ENCODE measurements at regions not wholly inside any gene's neighbourhood (a gene's known extent, or its start where the extent isn't known, plus 50 kb on each side); places are given as distances from the start of the nearest gene placed in this dataset.

- H3K36me3 Mint-ChIP-seq (ENCODE audit: low read depth): no peaks in the 10 kb centered on the region
- H3K4me1 Mint-ChIP-seq (ENCODE audit: low read depth): no peaks in the 10 kb centered on the region
- H3K27ac Mint-ChIP-seq: no peak overlapping the region
- no peak overlapping the region for H3K4me3 Mint-ChIP-seq
- H3K27me3 Mint-ChIP-seq (ENCODE audit: insufficient read depth): no peaks in the 10 kb centered on the region
- intact Hi-C loops (cut with micrococcal nuclease): no loop called here
- H3K9me3 Mint-ChIP-seq: peaks cover 4% of the 10 kb centered on the region
- DNase-seq (ENCODE audit: low spot score): no peak
Measured at GRCh38 chr4:60934566-60935295, 265.4 kb upstream of the ADGRL3 start.

GRCh38 chr4:60938181-60938580, 261.9 kb upstream of the ADGRL3 start:
- no peak overlapping the region for H3K4me3 Mint-ChIP-seq
- no peaks in the 10 kb centered on the region for H3K36me3 Mint-ChIP-seq (ENCODE audit: low read depth)
- H3K27me3 Mint-ChIP-seq (ENCODE audit: insufficient read depth): no peaks in the 10 kb centered on the region
- H3K9me3 Mint-ChIP-seq: no peaks in the 10 kb centered on the region
- no peak for DNase-seq (ENCODE audit: low spot score)
- intact Hi-C loops (cut with micrococcal nuclease): no loop called here
- no peak overlapping the region for H3K27ac Mint-ChIP-seq
- H3K4me1 Mint-ChIP-seq (ENCODE audit: low read depth): no peaks in the 10 kb centered on the region

GRCh38 chr4:60938621-60939020, 261.5 kb upstream of the ADGRL3 start:
- Mint-ChIP-seq H3K27me3 (ENCODE audit: insufficient read depth) (no peaks in the 10 kb centered on the region), H3K9me3 (no peaks in the 10 kb centered on the region), H3K4me3 (no peak overlapping the region), H3K4me1 (ENCODE audit: low read depth) (no peaks in the 10 kb centered on the region), H3K36me3 (ENCODE audit: low read depth) (no peaks in the 10 kb centered on the region), H3K27ac (no peak overlapping the region)
- intact Hi-C loops (cut with micrococcal nuclease): no loop called here
- DNase-seq (ENCODE audit: low spot score): no peak

- no peak overlapping the region for H3K27ac Mint-ChIP-seq
- H3K4me1 Mint-ChIP-seq (ENCODE audit: low read depth): no peaks in the 10 kb centered on the region
- peaks cover 13% of the 10 kb centered on the region for H3K9me3 Mint-ChIP-seq
- no peak overlapping the region for H3K4me3 Mint-ChIP-seq
- intact Hi-C loops (cut with micrococcal nuclease): no loop called here
- no peak for DNase-seq (ENCODE audit: low spot score)
- no peaks in the 10 kb centered on the region for H3K27me3 Mint-ChIP-seq (ENCODE audit: insufficient read depth)
- no peaks in the 10 kb centered on the region for H3K36me3 Mint-ChIP-seq (ENCODE audit: low read depth)
Measured at GRCh38 chr4:60944060-60944459, 256.1 kb upstream of the ADGRL3 start.

DNA sequence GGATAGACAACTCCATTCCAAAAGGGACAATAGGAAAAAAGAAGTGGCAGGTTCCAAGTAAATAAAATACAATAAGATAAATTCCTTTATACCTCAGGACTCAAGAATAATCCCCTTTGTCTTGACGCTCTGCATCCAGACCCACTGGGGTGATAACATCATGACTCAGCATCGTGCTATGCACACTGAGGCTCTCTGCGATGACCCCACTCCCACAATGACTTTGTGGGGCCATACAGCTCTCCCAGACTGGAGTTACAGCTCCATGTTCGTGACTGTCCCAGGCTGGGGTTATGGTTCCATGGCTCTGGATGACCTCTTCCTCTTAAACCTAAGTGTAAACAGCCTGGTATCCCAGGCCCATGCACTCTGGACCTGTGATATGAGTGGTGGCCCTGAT, 254.5 kb upstream of the ADGRL3 start:
- no peaks in the 10 kb centered on the region for H3K27me3 Mint-ChIP-seq (ENCODE audit: insufficient read depth)
- H3K4me3 Mint-ChIP-seq: no peak overlapping the region
- intact Hi-C loops (cut with micrococcal nuclease): no loop called here
- H3K27ac Mint-ChIP-seq: no peak overlapping the region
- DNase-seq (ENCODE audit: low spot score): no peak
- no peaks in the 10 kb centered on the region for H3K36me3 Mint-ChIP-seq (ENCODE audit: low read depth)
- no peaks in the 10 kb centered on the region for H3K4me1 Mint-ChIP-seq (ENCODE audit: low read depth)
- H3K9me3 Mint-ChIP-seq: peaks cover 17% of the 10 kb centered on the region

- DNase-seq (ENCODE audit: low spot score): no peak
- no peak overlapping the region for H3K27ac Mint-ChIP-seq
- H3K9me3 Mint-ChIP-seq: peaks cover 17% of the 10 kb centered on the region
- no peaks in the 10 kb centered on the region for H3K36me3 Mint-ChIP-seq (ENCODE audit: low read depth)
- intact Hi-C loops (cut with micrococcal nuclease): no loop called here
- H3K4me3 Mint-ChIP-seq: no peak overlapping the region
- no peaks in the 10 kb centered on the region for H3K27me3 Mint-ChIP-seq (ENCODE audit: insufficient read depth)
- no peaks in the 10 kb centered on the region for H3K4me1 Mint-ChIP-seq (ENCODE audit: low read depth)
Measured at GRCh38 chr4:60948008-60948407, 252.1 kb upstream of the ADGRL3 start.

DNA sequence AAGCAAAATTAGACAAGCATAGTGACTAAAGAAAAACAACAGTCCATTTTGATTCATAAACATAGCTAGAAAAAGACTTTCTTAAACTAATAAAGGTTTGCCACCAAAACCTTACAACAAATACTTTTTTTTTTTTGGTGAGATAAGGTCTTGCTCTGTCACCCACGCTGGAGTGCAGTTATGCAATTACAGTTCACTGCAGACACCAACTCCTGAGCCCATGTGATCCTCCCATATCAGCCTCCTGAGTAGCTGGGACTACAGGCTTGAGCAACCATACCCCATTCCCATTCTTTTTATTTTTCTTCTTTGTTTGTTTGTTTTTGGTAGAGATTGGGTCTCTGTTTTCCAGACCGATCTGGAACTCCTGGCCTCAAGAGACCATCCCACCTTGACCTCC, 247.2 kb upstream of the ADGRL3 start:
- Mint-ChIP-seq H3K36me3 (ENCODE audit: low read depth) (no peaks in the 10 kb centered on the region), H3K27ac (no peak overlapping the region), H3K27me3 (ENCODE audit: insufficient read depth) (no peaks in the 10 kb centered on the region), H3K4me1 (ENCODE audit: low read depth) (no peaks in the 10 kb centered on the region), H3K9me3 (peaks cover 11% of the 10 kb centered on the region), H3K4me3 (no peak overlapping the region)
- DNase-seq (ENCODE audit: low spot score): no peak
- intact Hi-C loops (cut with micrococcal nuclease): no loop called here

DNA sequence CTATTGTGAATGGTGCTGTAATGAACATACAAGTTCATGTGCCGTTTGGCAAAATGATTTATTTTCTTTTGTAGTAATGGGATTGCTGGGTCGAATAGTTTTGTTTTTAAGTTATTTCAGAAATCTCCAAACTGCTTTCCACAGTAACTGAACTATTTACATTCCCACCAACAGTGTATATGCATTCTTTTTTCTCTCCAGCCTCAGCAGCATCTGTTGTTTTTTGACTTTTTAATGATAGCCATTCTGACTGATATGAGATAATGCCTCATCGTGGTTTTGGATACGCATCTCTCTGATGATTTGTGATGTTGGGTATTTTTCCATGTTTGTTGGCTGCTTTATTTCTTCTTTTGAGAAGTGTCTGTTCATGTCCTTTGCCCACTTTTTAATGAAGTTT, 246.3 kb upstream of the ADGRL3 start:
- no peak overlapping the region for H3K27ac Mint-ChIP-seq
- H3K27me3 Mint-ChIP-seq (ENCODE audit: insufficient read depth): no peaks in the 10 kb centered on the region
- no peaks in the 10 kb centered on the region for H3K4me1 Mint-ChIP-seq (ENCODE audit: low read depth)
- no peaks in the 10 kb centered on the region for H3K36me3 Mint-ChIP-seq (ENCODE audit: low read depth)
- no peak overlapping the region for H3K4me3 Mint-ChIP-seq
- intact Hi-C loops (cut with micrococcal nuclease): no loop called here
- H3K9me3 Mint-ChIP-seq: peaks cover 7% of the 10 kb centered on the region
- DNase-seq (ENCODE audit: low spot score): no peak

GRCh38 chr4:60962286-60962685, 237.8 kb upstream of the ADGRL3 start:
- peaks cover 2% of the 10 kb centered on the region for H3K9me3 Mint-ChIP-seq
- DNase-seq (ENCODE audit: low spot score): no peak
- H3K36me3 Mint-ChIP-seq (ENCODE audit: low read depth): no peaks in the 10 kb centered on the region
- intact Hi-C loops (cut with micrococcal nuclease): no loop called here
- no peak overlapping the region for H3K4me3 Mint-ChIP-seq
- no peaks in the 10 kb centered on the region for H3K27me3 Mint-ChIP-seq (ENCODE audit: insufficient read depth)
- H3K4me1 Mint-ChIP-seq (ENCODE audit: low read depth): no peaks in the 10 kb centered on the region
- H3K27ac Mint-ChIP-seq: no peak overlapping the region

- no peak for DNase-seq (ENCODE audit: low spot score)
- H3K9me3 Mint-ChIP-seq: peaks cover 3% of the 10 kb centered on the region
Measured at GRCh38 chr4:60981534-60981933, 218.6 kb upstream of the ADGRL3 start.

DNA sequence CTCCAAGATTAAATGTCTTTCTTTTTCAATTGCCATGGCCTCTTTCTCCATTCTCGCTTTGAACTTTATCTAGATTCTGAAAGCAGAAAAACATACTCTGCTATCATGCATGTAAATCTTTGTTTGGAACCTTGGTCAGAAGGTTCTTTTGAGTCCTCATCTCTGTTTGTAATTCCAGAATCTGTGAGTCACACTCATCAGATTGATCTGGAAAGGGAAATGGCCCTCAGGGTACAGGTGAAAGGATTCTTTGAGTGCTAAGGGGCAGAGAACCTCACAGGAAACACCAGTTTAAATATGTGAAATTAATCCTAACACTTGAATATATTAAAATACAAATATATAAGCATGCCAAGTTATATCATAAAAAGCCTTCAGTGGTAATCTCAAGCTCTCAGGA, 211.0 kb upstream of the ADGRL3 start:
- no peak overlapping the region for H3K27ac Mint-ChIP-seq
- intact Hi-C loops (cut with micrococcal nuclease): no loop called here
- no peak for DNase-seq (ENCODE audit: low spot score)
- H3K36me3 Mint-ChIP-seq (ENCODE audit: low read depth): no peaks in the 10 kb centered on the region
- peaks cover 9% of the 10 kb centered on the region for H3K9me3 Mint-ChIP-seq
- H3K4me1 Mint-ChIP-seq (ENCODE audit: low read depth): no peaks in the 10 kb centered on the region
- H3K27me3 Mint-ChIP-seq (ENCODE audit: insufficient read depth): no peaks in the 10 kb centered on the region
- H3K4me3 Mint-ChIP-seq: no peak overlapping the region

More at GRCh38 chr4:60981534-60981933, 218.6 kb upstream of the ADGRL3 start:
- Mint-ChIP-seq H3K4me1 (ENCODE audit: low read depth) (no peaks in the 10 kb centered on the region), H3K27me3 (ENCODE audit: insufficient read depth) (no peaks in the 10 kb centered on the region), H3K36me3 (ENCODE audit: low read depth) (no peaks in the 10 kb centered on the region), H3K27ac (no peak overlapping the region), H3K4me3 (no peak overlapping the region)
- intact Hi-C loops (cut with micrococcal nuclease): no loop called here

GRCh38 chr4:60992037-60992436, 208.1 kb upstream of the ADGRL3 start:
- no peaks in the 10 kb centered on the region for H3K4me1 Mint-ChIP-seq (ENCODE audit: low read depth)
- DNase-seq (ENCODE audit: low spot score): no peak

GRCh38 chr4:61003301-61003700, 196.8 kb upstream of the ADGRL3 start:
- no peak overlapping the region for H3K4me3 Mint-ChIP-seq
- H3K27me3 Mint-ChIP-seq (ENCODE audit: insufficient read depth): no peaks in the 10 kb centered on the region
- H3K4me1 Mint-ChIP-seq (ENCODE audit: low read depth): no peaks in the 10 kb centered on the region
- intact Hi-C loops (cut with micrococcal nuclease): no loop called here
- DNase-seq (ENCODE audit: low spot score): no peak
- no peaks in the 10 kb centered on the region for H3K36me3 Mint-ChIP-seq (ENCODE audit: low read depth)
- H3K27ac Mint-ChIP-seq: no peak overlapping the region
- peaks cover 12% of the 10 kb centered on the region for H3K9me3 Mint-ChIP-seq

More at GRCh38 chr4:60992037-60992436, 208.1 kb upstream of the ADGRL3 start:
- peaks cover 5% of the 10 kb centered on the region for H3K9me3 Mint-ChIP-seq
- no peak overlapping the region for H3K27ac Mint-ChIP-seq
- intact Hi-C loops (cut with micrococcal nuclease): no loop called here
- no peaks in the 10 kb centered on the region for H3K27me3 Mint-ChIP-seq (ENCODE audit: insufficient read depth)
- no peaks in the 10 kb centered on the region for H3K36me3 Mint-ChIP-seq (ENCODE audit: low read depth)
- H3K4me3 Mint-ChIP-seq: no peak overlapping the region

- DNase-seq (ENCODE audit: low spot score): no peak
- no peak overlapping the region for H3K4me3 Mint-ChIP-seq
- intact Hi-C loops (cut with micrococcal nuclease): no loop called here
- peaks cover 14% of the 10 kb centered on the region for H3K9me3 Mint-ChIP-seq
- H3K27me3 Mint-ChIP-seq (ENCODE audit: insufficient read depth): no peaks in the 10 kb centered on the region
- no peak overlapping the region for H3K27ac Mint-ChIP-seq
- H3K36me3 Mint-ChIP-seq (ENCODE audit: low read depth): no peaks in the 10 kb centered on the region
- H3K4me1 Mint-ChIP-seq (ENCODE audit: low read depth): no peaks in the 10 kb centered on the region
Measured at GRCh38 chr4:61004651-61005170, 195.4 kb upstream of the ADGRL3 start.

Measured in activated T-helper 1 cell treated with anti-CD3 and anti-CD28 coated beads, Interleukin-12 subunit alpha, Interleukin-12 subunit beta, Interleukin-2, Interleukin-4 antibody, amounts not matched to agents 30 ng/mL and 10 ng/mL and 1 ng/mL, durations not matched to agents 14 hours and 24 hours and 36 hours (primary cell).